Osteocyte (in vitro differentiated cells): ENCODE measurements at regions not wholly inside any gene's neighbourhood (a gene's known extent, or its start where the extent isn't known, plus 50 kb on each side); places are given as distances from the start of the nearest gene placed in this dataset.

Source experiments
- DNase-seq: peaks from one replicate; pipeline ENCODE4 v3.0.0; 2021; ENCODE audit warnings: mixed read lengths; ENCODE audit not compliant: unreplicated experiment; ENCODE audit errors: extremely low spot score
- H3K27ac Mint-ChIP-seq: one replicate; pipeline ENCODE4 v1.8.0; 2021; ENCODE audit warnings: mild to moderate bottlenecking, mixed read lengths; ENCODE audit not compliant: unreplicated experiment
- H3K27me3 Mint-ChIP-seq: one replicate; pipeline ENCODE4 v1.8.0; 2021; ENCODE audit warnings: mixed read lengths; ENCODE audit not compliant: unreplicated experiment
- H3K36me3 Mint-ChIP-seq: one replicate; pipeline ENCODE4 v1.8.0; 2021; ENCODE audit warnings: mixed read lengths; ENCODE audit not compliant: unreplicated experiment
- H3K4me1 Mint-ChIP-seq: one replicate; pipeline ENCODE4 v1.8.0; 2021; ENCODE audit warnings: mixed read lengths; ENCODE audit not compliant: unreplicated experiment
- H3K4me3 Mint-ChIP-seq: one replicate; pipeline ENCODE4 v1.8.0; 2021; ENCODE audit warnings: mild to moderate bottlenecking, moderate library complexity, mixed read lengths; ENCODE audit not compliant: unreplicated experiment
- H3K9me3 Mint-ChIP-seq: one replicate; pipeline ENCODE4 v1.8.0; 2021; ENCODE audit warnings: mixed read lengths; ENCODE audit not compliant: unreplicated experiment
- CTCF ChIP-seq: fragments of 200-600 bp; sonication (generic); IDR thresholded peaks from 2 replicates; pipeline ENCODE4 v1.5.0; 2021; ENCODE audit warnings: antibody characterized with exemption, mild to moderate bottlenecking, moderate library complexity

- Mint-ChIP-seq H3K4me3 (no peak overlapping the region), H3K9me3 (no peaks in the 10 kb centered on the region), H3K27me3 (no peaks in the 10 kb centered on the region), H3K4me1 (peaks cover 37% of the 10 kb centered on the region), H3K36me3 (no peaks in the 10 kb centered on the region), H3K27ac (peak overlapping the region; percentile 72)
- no peak for TF ChIP-seq CTCF
- no peak for DNase-seq
Measured at GRCh38 chr21:27695246-27695645, 728.4 kb upstream of the ADAMTS5 start.

GRCh38 chr21:27694667-27695066 lies 727.8 kb upstream of the ADAMTS5 start:
- H3K27ac Mint-ChIP-seq, result peak overlapping the region; percentile 72
- H3K4me3 Mint-ChIP-seq, result no peak overlapping the region
- no peaks in the 10 kb centered on the region for H3K36me3 Mint-ChIP-seq
- DNase-seq, result no peak
- peaks cover 33% of the 10 kb centered on the region for H3K4me1 Mint-ChIP-seq
- TF ChIP-seq CTCF, result no peak
- peaks cover under 1% of the 10 kb centered on the region for H3K9me3 Mint-ChIP-seq
- no peaks in the 10 kb centered on the region for H3K27me3 Mint-ChIP-seq

GRCh38 chr21:27693376-27693775 lies 726.5 kb upstream of the ADAMTS5 start:
- peak overlapping the region; percentile 79 for H3K27ac Mint-ChIP-seq
- DNase-seq, result no peak
- peaks cover 6% of the 10 kb centered on the region for H3K9me3 Mint-ChIP-seq
- H3K4me3 Mint-ChIP-seq, result no peak overlapping the region
- no peaks in the 10 kb centered on the region for H3K27me3 Mint-ChIP-seq
- peaks cover 33% of the 10 kb centered on the region for H3K4me1 Mint-ChIP-seq
- peaks cover 2% of the 10 kb centered on the region for H3K36me3 Mint-ChIP-seq
- TF ChIP-seq CTCF, result no peak

- H3K36me3 Mint-ChIP-seq, result peaks cover 5% of the 10 kb centered on the region
- peaks cover 33% of the 10 kb centered on the region for H3K4me1 Mint-ChIP-seq
- peaks cover 8% of the 10 kb centered on the region for H3K9me3 Mint-ChIP-seq
- H3K4me3 Mint-ChIP-seq, result no peak overlapping the region
- no peak overlapping the region for H3K27ac Mint-ChIP-seq
- H3K27me3 Mint-ChIP-seq, result no peaks in the 10 kb centered on the region
- DNase-seq, result no peak
- no peak for TF ChIP-seq CTCF
Measured at GRCh38 chr21:27691516-27691915, 724.6 kb upstream of the ADAMTS5 start.

GRCh38 chr21:27691006-27691405 lies 724.1 kb upstream of the ADAMTS5 start:
- Mint-ChIP-seq H3K4me3 (no peak overlapping the region), H3K27ac (peak overlapping the region; percentile 29), H3K9me3 (peaks cover 8% of the 10 kb centered on the region), H3K36me3 (peaks cover 5% of the 10 kb centered on the region), H3K4me1 (peaks cover 33% of the 10 kb centered on the region), H3K27me3 (no peaks in the 10 kb centered on the region)
- no peak for DNase-seq
- no peak for TF ChIP-seq CTCF
